Left renal cortex interstitium (tissue), 4 donors: ENCODE measurements at regions not wholly inside any gene's neighbourhood (a gene's known extent, or its start where the extent isn't known, plus 50 kb on each side); places are given as distances from the start of the nearest gene placed in this dataset.

Source experiments
- DNase-seq, 4 donors: peaks; one replicate each; pipeline ENCODE4 v3.0.0-alpha.2; 2013; ENCODE audit warnings: low read depth in 4 of 4, low spot score in 2 of 4, missing footprints in 1 of 4

DNA sequence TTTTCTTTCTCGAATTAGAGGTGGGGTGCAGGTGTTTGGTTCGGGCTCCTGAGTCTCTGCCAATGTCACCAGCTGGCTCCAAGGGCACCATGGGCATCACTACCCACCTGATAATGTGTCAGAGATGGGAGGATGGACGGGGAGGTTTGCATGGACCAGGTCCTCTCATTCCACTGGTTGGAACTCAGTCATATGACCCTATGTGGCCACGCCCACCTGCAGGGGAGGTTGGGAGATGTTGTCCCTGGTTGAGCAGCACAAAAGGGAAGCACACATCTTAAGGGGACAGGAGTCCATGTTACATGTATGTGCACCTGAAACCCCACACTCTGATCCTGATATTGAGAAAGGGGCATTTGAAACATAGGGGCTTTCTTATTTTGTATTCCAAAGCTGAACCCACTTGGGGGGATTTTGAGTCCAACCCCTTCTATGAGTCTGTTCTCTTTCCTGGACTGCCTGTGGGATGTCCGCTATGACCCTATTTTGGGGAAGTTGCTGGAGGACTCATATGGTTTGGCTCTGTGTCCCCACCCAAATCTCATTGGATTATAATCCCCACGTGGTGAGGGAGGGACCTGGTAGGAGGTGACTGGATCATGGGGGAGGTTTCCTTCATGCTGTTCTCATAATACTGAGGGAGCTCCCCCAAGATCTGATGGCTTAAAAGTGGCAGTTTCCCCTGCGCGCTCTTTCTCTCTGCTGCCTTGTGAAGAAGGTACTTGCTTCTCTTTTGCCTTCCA lies 66.9 kb upstream of the BAIAP2L1 start:
- no peak for DNase-seq

DNA sequence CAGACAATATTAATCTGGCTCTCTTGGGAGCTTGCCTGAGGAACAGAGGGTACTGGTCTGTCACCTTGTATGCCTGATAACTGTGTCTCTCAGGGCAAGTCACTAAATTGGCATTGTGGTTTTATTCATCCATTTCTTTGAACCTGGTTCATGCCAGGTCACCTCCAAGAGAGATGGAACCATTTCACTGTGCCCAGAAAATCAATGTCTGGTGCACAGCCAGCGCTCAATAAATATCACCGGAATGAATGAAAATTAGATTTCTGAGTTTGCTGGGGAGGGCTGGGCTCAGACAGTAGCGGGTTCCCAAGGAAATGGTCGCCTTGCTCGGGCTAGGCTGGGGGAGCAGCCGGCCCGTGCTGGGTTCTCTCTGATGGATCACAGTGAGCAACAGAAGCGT lies 64.1 kb upstream of the BAIAP2L1 start:
- no peak for DNase-seq

DNA sequence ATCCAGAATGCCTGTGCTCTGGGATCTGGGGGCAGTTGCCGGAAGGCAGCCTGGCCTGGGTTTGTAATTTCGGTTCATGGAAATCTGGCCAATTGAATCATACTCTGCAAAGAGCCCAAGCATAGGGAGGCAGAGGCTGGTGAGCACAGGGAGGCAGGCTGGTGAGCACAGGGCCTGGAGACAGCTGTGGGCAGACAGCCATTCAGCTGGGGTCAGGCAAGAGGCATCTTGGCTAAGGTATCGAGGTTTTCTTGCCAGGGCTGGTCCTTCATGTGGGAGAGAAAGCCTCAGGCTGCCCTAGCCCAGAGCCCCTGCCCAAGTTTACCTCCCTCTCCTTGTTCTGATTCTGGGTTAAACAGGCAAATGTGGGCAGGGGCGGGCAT lies 63.7 kb upstream of the BAIAP2L1 start:
- DNase-seq: no peak

DNA sequence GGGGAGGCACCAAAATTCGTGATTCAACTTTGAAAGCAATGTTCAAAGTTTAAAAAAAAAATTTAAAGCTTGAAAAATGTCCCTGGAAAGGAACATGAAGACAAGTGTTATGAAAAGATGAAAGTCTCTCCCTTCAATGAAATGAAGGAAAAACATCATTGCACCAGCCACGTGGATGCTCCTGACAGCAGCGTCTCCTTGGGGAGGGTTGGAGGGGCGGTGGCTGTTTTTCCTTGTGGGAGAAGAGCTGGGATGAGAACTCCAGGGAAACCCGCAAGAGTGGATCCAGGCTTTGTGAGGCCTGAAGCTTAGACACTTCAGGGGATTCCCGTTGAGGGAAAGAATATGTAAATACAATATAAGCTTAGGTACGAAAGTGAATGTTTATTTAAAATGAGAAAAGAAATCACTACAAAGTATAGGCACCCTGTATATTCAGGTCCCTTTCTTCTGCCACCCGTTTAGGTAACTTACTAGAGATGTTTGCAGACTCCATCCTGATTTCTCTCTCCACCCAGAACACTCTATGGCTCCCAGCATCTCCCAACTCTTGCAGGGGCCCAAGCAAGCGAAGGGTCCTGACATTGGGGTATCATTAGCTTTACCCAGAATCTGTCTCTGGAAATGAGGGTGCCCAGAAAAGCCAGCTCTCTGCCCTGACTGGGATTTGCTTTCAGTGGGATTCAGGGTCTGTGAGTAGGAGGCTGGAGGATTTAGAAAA lies 63.1 kb upstream of the BAIAP2L1 start:
- DNase-seq: no peak

DNA sequence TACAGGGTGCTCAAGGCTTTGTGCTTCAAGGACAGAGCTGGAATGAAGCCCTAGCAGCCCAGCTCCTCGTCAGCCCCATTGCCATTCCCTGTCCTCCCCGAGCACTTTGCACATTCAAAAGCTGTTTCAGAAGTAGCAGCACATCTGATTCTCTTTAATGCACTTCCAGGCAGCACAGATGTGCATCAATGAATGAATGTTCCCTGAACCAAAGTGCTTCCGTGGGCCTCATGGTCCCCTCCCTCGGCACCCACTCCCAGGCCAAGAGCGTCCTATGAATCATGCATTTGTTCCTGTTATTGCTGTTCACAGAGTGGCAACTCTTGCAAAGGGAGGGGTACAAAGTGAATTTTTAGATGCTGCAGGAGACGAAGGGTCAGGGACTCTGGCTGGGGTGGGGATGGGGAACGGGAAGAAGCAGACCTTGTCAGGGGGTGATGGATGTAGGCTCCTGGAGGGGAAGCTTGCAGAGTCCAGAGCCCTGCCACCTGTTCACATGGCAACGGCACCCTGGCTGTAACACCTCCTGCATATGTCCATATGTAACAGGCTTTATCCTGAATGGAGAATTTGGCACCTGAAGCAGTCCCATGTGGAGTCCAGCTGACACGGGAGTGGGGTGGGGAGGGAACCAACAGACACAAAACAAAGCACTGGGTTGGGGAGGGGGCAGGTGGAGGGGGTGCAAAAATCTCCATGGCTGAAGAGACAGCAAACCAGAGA lies 62.2 kb upstream of the BAIAP2L1 start:
- DNase-seq: no peak

DNA sequence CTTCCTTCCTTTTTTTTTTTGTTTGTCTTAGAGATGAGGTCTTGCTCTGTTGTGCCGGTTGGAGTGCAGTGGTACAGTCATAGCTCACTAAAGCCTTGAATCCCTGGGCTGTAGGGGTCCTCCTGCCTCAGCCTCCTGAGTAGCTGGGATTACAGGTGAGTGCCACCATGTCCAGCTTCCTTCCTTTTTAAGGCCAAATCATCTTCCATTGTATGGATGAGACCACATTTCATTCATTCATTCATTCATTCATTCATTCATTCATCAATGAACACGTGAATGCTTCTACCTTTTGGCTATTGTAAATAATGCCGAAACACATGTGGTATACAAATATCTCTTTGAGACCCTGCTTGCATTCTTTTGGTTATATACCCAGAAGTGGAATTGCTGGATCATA lies 60.0 kb upstream of the BAIAP2L1 start:
- no peak for DNase-seq

DNA sequence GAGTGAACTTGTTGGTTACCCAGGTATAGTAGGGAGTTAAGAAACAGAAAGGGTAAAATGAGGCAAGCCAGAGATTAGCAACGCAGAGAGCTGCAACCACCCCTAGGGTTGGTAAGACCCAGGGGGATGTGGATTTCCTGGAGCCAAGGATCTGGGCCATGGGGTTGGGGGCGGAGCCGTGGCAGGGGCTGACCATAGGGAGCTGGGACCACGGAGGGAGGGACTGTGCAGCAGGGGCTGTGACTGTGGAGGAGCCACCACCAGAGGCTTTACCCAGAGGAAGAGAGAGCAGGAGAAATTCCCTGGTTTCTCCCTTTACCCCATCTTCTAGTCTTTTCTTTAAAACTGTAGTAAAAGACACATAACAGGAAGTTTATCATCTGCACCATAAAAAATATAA lies 58.6 kb upstream of the BAIAP2L1 start:
- DNase-seq: no peak

DNA sequence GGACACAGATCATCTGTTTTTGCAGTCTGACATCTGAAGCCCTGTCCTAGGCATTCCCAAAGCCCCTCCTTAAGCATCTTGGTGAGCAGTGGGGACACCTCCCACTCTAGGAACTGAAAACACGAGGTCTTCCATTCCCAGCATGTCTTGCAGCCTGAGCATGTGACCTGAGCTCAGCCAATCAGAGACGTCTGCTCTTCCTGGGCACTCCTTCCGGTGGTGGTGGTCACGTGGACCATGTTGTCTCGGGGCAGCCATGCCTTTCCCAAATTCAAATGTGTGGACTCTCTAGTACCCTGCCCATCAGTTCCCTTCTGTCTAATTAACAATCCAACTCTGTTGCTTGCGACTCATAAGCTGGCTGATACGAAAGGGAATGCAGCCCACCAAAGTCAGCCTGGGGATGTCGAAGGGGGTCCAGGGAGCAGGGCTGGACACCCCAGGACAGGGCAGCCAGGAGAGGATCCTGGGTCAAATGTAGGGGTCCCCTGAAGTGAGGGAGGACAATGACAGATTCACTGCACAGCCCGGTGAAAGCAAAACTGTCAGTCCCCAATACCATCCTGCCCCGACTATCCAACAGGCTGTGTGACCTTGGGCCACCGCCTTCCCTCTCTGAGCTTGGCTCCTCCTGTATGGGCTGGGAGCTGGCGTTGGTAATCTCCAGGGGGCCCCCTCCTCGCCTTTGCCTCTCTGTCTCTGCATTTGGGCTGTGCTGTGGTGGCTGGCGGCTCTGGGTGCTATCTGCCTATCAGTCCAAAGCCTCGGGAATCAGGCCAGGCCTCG lies 57.4 kb upstream of the BAIAP2L1 start:
- DNase-seq: no peak

DNA sequence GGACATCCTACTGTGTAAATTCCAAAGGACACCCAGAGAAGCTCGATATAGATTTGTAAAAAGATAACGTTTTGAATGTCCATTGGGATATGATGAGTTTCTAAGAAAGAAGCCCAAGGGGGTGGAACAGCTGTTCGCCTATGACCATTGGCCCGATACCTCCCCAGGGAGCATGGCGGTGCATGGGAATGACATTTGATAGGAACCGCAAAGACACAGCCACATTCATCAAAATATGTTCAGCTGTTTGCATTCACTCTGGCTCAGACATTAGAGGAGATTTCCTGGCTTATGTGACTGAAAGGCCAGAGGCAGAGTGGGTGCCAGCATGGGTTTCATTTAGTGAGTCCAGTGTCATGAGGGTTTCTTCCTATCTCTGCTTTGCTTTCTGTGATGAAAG lies 56.0 kb upstream of the BAIAP2L1 start:
- DNase-seq: no peak

DNA sequence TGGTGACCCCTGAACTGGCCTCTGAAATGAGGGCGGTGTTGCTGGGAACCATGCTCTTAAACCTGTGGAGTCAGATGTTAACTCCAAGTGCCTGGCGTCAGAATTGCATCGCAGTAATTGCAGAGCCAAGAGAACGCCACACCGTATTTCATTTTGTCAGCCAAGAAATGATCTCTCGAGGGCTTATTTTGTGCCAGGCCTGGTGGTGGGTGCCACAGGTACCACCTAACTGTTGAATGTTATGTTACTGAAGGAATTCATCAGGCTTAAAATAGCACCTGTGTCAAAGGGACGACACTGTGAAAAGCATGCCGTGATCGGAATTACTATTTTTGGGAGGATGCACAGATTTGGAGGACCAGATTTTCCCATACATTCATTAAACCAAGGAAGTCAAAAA lies 51.9 kb upstream of the BAIAP2L1 start:
- no peak for DNase-seq
